HepG2 (cell line): ENCODE measurements at regions not wholly inside any gene's neighbourhood (a gene's known extent, or its start where the extent isn't known, plus 50 kb on each side); places are given as distances from the start of the nearest gene placed in this dataset.
A peak's percentile ranks its signal among the peaks of the same experiment; 100 is the strongest.

Source experiments
- BRD4 ChIP-seq: sonication (generic); formaldehyde crosslinking; IDR thresholded peaks from 2 replicates; pipeline ENCODE4 v1.4.0; 2020; ENCODE audit warnings: missing genetic modification reagents
- E2F1 ChIP-seq: sonication (generic); formaldehyde crosslinking; IDR thresholded peaks from 2 replicates; pipeline ENCODE4 v1.5.0; 2020; ENCODE audit warnings: missing genetic modification reagents
- ELF1 ChIP-seq: sonication (generic); formaldehyde crosslinking; IDR thresholded peaks from 2 replicates; pipeline ENCODE4 v1.4.0; 2020; ENCODE audit warnings: missing genetic modification reagents
- ETV6 ChIP-seq: sonication (generic); formaldehyde crosslinking; conservative IDR thresholded peaks from 2 replicates; pipeline ENCODE4 v1.4.0; 2020; ENCODE audit warnings: missing genetic modification reagents
- FOXA1 ChIP-seq, 2 experiments: fragments of 450-650 bp in 1 of 2; sonication (generic) in 1 of 2; formaldehyde crosslinking in 1 of 2; IDR thresholded peaks; 2 replicates each; pipeline versions ENCODE4 v1.4.0 to v1.6.1; 2016 to 2020; ENCODE audit warnings: missing genetic modification reagents in 1 of 2
- MTF2 ChIP-seq: sonication (generic); formaldehyde crosslinking; IDR thresholded peaks from 2 replicates; pipeline ENCODE4 v1.5.0; 2020; ENCODE audit warnings: missing genetic modification reagents, borderline replicate concordance
- NR3C1 ChIP-seq: sonication (generic); formaldehyde crosslinking; IDR thresholded peaks from 2 replicates; pipeline ENCODE4 v1.4.0; 2020; ENCODE audit warnings: missing genetic modification reagents
- REST ChIP-seq, 2 experiments: IDR thresholded peaks; 2 replicates each; pipeline ENCODE4 v1.6.1; 2011 to 2012; ENCODE audit warnings: low read length in 2 of 2, borderline replicate concordance in 1 of 2, low read depth in 1 of 2, mild to moderate bottlenecking in 1 of 2, moderate library complexity in 1 of 2
- RNF2 ChIP-seq: fragments of 450-650 bp; conservative IDR thresholded peaks from 2 replicates; pipeline ENCODE4 v1.6.1; 2016; ENCODE audit warnings: low read depth
- SMAD1 ChIP-seq: sonication (generic); formaldehyde crosslinking; IDR thresholded peaks from 2 replicates; pipeline ENCODE4 v1.4.0; 2020; ENCODE audit warnings: missing genetic modification reagents, low read depth, mild to moderate bottlenecking, borderline replicate concordance
- SP140L ChIP-seq: sonication (generic); formaldehyde crosslinking; IDR thresholded peaks from 2 replicates; pipeline ENCODE4 v1.4.0; 2020; ENCODE audit warnings: missing genetic modification reagents, borderline replicate concordance
- TFDP1 ChIP-seq: IDR thresholded peaks from 2 replicates; pipeline ENCODE4 v1.6.1; 2016; ENCODE audit warnings: missing compliant biosample characterization, missing genetic modification reagents, borderline replicate concordance
- THRA ChIP-seq: sonication (generic); formaldehyde crosslinking; IDR thresholded peaks from 2 replicates; pipeline ENCODE4 v1.4.0; 2020; ENCODE audit warnings: missing genetic modification reagents, borderline replicate concordance
- ZBTB3 ChIP-seq: sonication (generic); formaldehyde crosslinking; IDR thresholded peaks from 2 replicates; pipeline ENCODE4 v1.4.0; 2020; ENCODE audit warnings: low read depth, mild to moderate bottlenecking, moderate library complexity, missing genetic modification reagents, borderline replicate concordance
- ZMAT3 ChIP-seq: sonication (generic); formaldehyde crosslinking; conservative IDR thresholded peaks from 2 replicates; pipeline ENCODE4 v1.7.0; 2021; ENCODE audit warnings: missing genetic modification reagents
- ZNF251 ChIP-seq: sonication (generic); formaldehyde crosslinking; IDR thresholded peaks from 2 replicates; pipeline ENCODE4 v1.9.0; 2021; ENCODE audit warnings: mild to moderate bottlenecking, missing genetic modification reagents
- ZNF343 ChIP-seq: sonication (generic); formaldehyde crosslinking; IDR thresholded peaks from 2 replicates; pipeline ENCODE4 v1.4.0; 2020; ENCODE audit warnings: mild to moderate bottlenecking, missing genetic modification reagents
- ZNF75D ChIP-seq: sonication (generic); formaldehyde crosslinking; IDR thresholded peaks from 2 replicates; pipeline ENCODE4 v1.8.1; 2023; ENCODE audit warnings: missing genetic modification reagents, mild to moderate bottlenecking, borderline replicate concordance
- ZNF891 ChIP-seq: sonication (generic); formaldehyde crosslinking; IDR thresholded peaks from 2 replicates; pipeline ENCODE4 v1.5.0; 2020; ENCODE audit warnings: mild to moderate bottlenecking, missing genetic modification reagents
- ZSCAN5A ChIP-seq: sonication (generic); formaldehyde crosslinking; IDR thresholded peaks from 2 replicates; pipeline ENCODE4 v1.8.0; 2022; ENCODE audit warnings: mild to moderate bottlenecking, missing genetic modification reagents, borderline replicate concordance

- TF ChIP-seq ZNF891 (CRISPR knock-in tag) (peak; percentile 18; the same call in 1 of the 2 replicates), ELF1 (CRISPR knock-in tag) (0 out of 2 replicates have a peak, but pooled peaks have one; percentile 43), ZBTB3 (CRISPR knock-in tag) (no peak; the same call in 1 of the 2 replicates), ZNF75D (CRISPR knock-in tag) (no peak), FOXA1 (IDR thresholded peaks at IDR 0.05) (no peak), FOXA1 (CRISPR knock-in tag; IDR thresholded peaks at IDR 0.05) (peak; percentile 85), BRD4 (peak; percentile 56; the same call in 1 of the 2 replicates), ZSCAN5A (peak; percentile 36; the same call in 1 of the 2 replicates), MTF2 (no peak), REST (IDR thresholded peaks at IDR 0.05; ENCODE audit: borderline replicate concordance in 1 of 2, low read depth in 1 of 2, low read length in 2 of 2) (0 out of 4 replicates have a peak, but pooled peaks of 1 of the 2 experiments have one; percentile 45), SMAD1 (CRISPR knock-in tag) (no peak; the same call in 1 of the 2 replicates), ZNF251 (CRISPR knock-in tag) (no peak), RNF2 (peak; percentile 42; the same call in 1 of the 2 replicates), TFDP1 (CRISPR knock-in tag) (no peak), ETV6 (CRISPR knock-in tag) (no peak; the same call in 1 of the 2 replicates), SP140L (0 out of 2 replicates have a peak, but pooled peaks have one; percentile 58), THRA (CRISPR knock-in tag) (peak; percentile 76), NR3C1 (CRISPR knock-in tag) (no peak), E2F1 (CRISPR knock-in tag) (0 out of 2 replicates have a peak, but pooled peaks have one; percentile 52), ZMAT3 (0 out of 2 replicates have a peak, but pooled peaks have one; percentile 49), ZNF343 (CRISPR knock-in tag) (no peak; the same call in 1 of the 2 replicates)
Observed at GRCh38 chr2:239574434-239575156, 173.8 kb upstream of the HDAC4 start (continued).
